ENCODE measurements at regions not wholly inside any gene's neighbourhood (a gene's known extent, or its start where the extent isn't known, plus 50 kb on each side); places are given as distances from the start of the nearest gene placed in this dataset.

- ChIA-PET POLR2A (no interaction called here), CTCF (interaction anchor here (0.5 kb wide), 1 partner anchor 1927 kb away, joined by 3 read pairs; no protein-coding TSS in a partner anchor)
- no peak for TF ChIP-seq REST (IDR thresholded peaks at IDR 0.05; ENCODE audit: insufficient read depth in 1 of 2, low read depth in 2 of 2, low read length in 1 of 2)
- TF ChIP-seq TCF7L2 (IDR thresholded peaks at IDR 0.05; ENCODE audit: low read depth, low read length) = no peak
- TF ChIP-seq CTCF (IDR thresholded peaks at IDR 0.05) = no peak
- TF ChIP-seq SIN3A (IDR thresholded peaks at IDR 0.05; ENCODE audit: borderline replicate concordance, insufficient read depth, low read depth, low read length) = no peak
- no peak for TF ChIP-seq POLR2AphosphoS5 (IDR thresholded peaks at IDR 0.05; ENCODE audit: low read depth, low read length)
- intact Hi-C loops (cut with micrococcal nuclease; ENCODE audit: unreplicated experiment) = no loop called here
- Histone ChIP-seq H3K36me3 (ENCODE audit: control insufficient read depth, insufficient read depth, low read length) (no peaks in the 10 kb centered on the region), H3K27me3 (ENCODE audit: control insufficient read depth, insufficient read depth, low read length) (no peaks in the 10 kb centered on the region), H3K4me3 (ENCODE audit: low read depth in 2 of 2, low read length in 2 of 2) (no peak overlapping the region), H3K27ac (ENCODE audit: low read length) (no peak overlapping the region), H3K9me3 (ENCODE audit: control insufficient read depth, insufficient read depth, low read depth, low read length) (no peaks in the 10 kb centered on the region), H3K4me1 (ENCODE audit: control insufficient read depth, insufficient read depth, low read length) (no peaks in the 10 kb centered on the region)
- ATAC-seq = no peak
- in situ Hi-C loops (cut with HindIII; ENCODE audit: low pct_unique_long_range_greater_than_20kb, low sequenced_read_pairs) = no loop called here
- no peak for DNase-seq (ENCODE audit: low read depth, low spot score)
- BruUV-seq (replicated peaks) = no TSS peak
Observed at GRCh38 chr15:20353966-20354883, 187.4 kb downstream of the GOLGA6L6 start.

- TF ChIP-seq REST (IDR thresholded peaks at IDR 0.05; ENCODE audit: insufficient read depth in 1 of 2, low read depth in 2 of 2, low read length in 1 of 2) (no peak), TCF7L2 (IDR thresholded peaks at IDR 0.05; ENCODE audit: low read depth, low read length) (no peak), SIN3A (IDR thresholded peaks at IDR 0.05; ENCODE audit: borderline replicate concordance, insufficient read depth, low read depth, low read length) (no peak), POLR2AphosphoS5 (IDR thresholded peaks at IDR 0.05; ENCODE audit: low read depth, low read length) (no peak), CTCF (IDR thresholded peaks at IDR 0.05) (no peak)
- H3K27me3 ChIP-seq (ENCODE audit: control insufficient read depth, insufficient read depth, low read length) = no peaks in the 10 kb centered on the region
- DNase-seq (ENCODE audit: low read depth, low spot score) = no peak
Observed at GRCh38 chr15:20352241-20353200, 189.1 kb downstream of the GOLGA6L6 start.

More at GRCh38 chr15:20352241-20353200, 189.1 kb downstream of the GOLGA6L6 start:
- no peaks in the 10 kb centered on the region for H3K4me1 ChIP-seq (ENCODE audit: control insufficient read depth, insufficient read depth, low read length)
- ChIA-PET POLR2A (no interaction called here), CTCF (no interaction called here)
- no TSS peak for BruUV-seq (replicated peaks)
- no peak overlapping the region for H3K4me3 ChIP-seq (ENCODE audit: low read depth in 2 of 2, low read length in 2 of 2)
- no peak overlapping the region for H3K27ac ChIP-seq (ENCODE audit: low read length)
- in situ Hi-C loops (cut with HindIII; ENCODE audit: low pct_unique_long_range_greater_than_20kb, low sequenced_read_pairs) (no loop called here), intact Hi-C loops (cut with micrococcal nuclease; ENCODE audit: unreplicated experiment) (no loop called here)
- H3K36me3 ChIP-seq (ENCODE audit: control insufficient read depth, insufficient read depth, low read length) = no peaks in the 10 kb centered on the region
- H3K9me3 ChIP-seq (ENCODE audit: control insufficient read depth, insufficient read depth, low read depth, low read length) = no peaks in the 10 kb centered on the region
- no peak for ATAC-seq

Data from Panc1 (cell line).